HG02763 (cell line): ENCODE measurements at regions not wholly inside any gene's neighbourhood (a gene's known extent, or its start where the extent isn't known, plus 50 kb on each side); places are given as distances from the start of the nearest gene placed in this dataset.
"Not testable (repeated sequence)": the region's sequence is repeated elsewhere in the genome, so short reads cannot be mapped to it uniquely, and the experiment has no call there.

Source experiments
- ATAC-seq: cut with Tn5 transposase; IDR thresholded peaks from one replicate; pipeline ENCODE4 v1.9.1; 2021; ENCODE audit warnings: mild to moderate bottlenecking, moderate library complexity; ENCODE audit not compliant: unreplicated experiment

GRCh38 chr7:94303118-94303517 is 91.6 kb upstream of the COL1A2 start:
- no peak for ATAC-seq

DNA sequence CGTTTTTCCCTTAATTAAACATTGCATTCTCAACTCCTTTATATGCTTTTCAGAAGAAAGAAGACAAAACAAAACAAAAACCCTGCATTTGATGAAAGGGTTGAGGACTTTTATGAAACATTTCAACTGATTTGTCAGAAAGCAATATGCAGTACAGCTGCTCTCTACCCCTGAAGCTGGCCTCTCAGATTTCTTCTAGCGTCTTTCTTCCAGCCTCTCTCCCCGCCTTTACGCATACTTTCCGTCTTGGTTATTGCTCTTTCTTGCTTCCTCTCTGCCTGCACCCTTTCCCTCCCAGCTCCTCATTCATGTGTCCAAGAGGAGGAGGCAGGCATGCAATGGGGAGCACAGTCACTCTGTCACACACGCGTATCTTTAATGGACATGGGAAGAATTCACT is 91.0 kb upstream of the COL1A2 start:
- ATAC-seq, result no peak

- no peak for ATAC-seq
Measured at GRCh38 chr7:94304878-94305277, 89.8 kb upstream of the COL1A2 start.

- no peak for ATAC-seq
Measured at GRCh38 chr7:94305836-94306235, 88.9 kb upstream of the COL1A2 start.

- no peak for ATAC-seq
Measured at GRCh38 chr7:94307399-94308048, 87.2 kb upstream of the COL1A2 start.

- ATAC-seq, result no peak
Measured at GRCh38 chr7:94311515-94311914, 83.2 kb upstream of the COL1A2 start.

GRCh38 chr7:94313926-94314325 is 80.8 kb upstream of the COL1A2 start:
- no peak for ATAC-seq

- no peak for ATAC-seq
Measured at GRCh38 chr7:94314413-94315410, 80.0 kb upstream of the COL1A2 start.

DNA sequence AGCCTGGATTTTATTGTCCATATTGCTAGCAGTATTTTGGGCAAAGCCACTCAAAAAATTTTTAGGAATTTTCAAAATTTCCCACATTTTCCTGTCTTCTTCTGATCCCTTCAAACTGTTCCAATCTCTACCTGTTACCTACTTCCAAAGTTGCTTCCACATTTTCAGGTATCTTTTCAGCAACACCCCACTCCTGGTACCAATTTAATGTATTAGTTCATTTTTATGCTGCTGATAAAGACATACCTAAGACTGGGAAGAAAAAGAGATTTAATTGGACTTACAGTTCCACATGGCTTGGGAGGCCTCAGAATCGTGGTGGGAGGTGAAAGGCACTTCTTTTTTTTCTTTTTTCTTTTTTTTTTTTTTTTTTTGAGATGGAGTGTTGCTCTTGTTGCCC is 73.6 kb upstream of the COL1A2 start:
- not testable (repeated sequence) for ATAC-seq

DNA sequence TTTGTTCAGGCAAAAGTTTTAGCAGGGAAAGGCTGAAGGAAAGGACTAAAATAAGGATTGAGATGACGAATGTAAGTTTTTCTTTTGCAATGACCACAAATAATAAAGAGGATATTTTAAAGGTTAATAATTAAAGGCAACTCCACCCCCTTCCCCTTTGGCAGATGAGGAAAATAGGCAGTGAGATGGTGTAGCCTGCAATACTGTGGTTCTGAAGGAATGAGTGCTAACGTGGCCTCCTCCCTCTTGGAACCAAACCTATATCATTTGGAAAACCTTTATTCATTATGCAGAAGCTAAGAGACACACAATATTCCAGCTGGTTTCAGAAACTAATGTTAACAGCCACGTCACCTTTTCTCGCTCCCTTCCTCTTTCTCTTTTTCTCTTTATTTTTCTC is 70.9 kb upstream of the COL1A2 start:
- no peak for ATAC-seq

DNA sequence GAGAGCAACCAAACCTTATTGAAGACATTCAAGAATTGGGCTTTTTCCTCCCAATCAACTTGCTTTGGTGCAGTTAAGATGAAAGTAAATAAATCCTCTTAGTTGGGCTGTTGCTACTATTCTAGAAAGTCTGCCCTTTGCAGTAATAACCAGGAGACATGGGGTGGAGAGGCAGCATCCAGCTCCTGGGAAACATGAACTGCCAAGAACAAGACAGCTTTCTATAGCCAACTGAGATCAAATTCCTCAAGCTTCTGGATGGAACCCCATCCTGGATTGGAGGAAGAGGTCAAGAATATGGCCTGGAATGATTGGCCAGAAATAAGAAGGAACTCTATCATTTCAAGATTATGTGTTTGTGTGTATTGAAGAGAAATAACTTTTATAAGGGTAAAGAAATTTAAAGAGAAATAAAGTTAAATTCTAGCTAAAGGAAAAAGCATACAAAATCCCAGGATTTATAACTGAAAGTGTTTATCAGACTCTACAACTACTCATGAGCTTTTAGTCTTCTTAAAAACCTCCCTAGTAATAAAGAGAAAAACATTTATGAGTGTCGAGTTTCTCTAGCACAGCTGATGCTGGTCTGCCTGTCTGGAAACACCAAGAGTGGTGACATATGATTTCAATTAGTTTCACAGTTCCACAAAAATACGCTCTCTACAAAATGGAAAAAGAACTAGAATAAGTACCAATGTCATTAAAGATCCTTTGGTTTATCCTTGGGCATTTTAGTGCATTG is 70.1 kb upstream of the COL1A2 start:
- no peak for ATAC-seq

DNA sequence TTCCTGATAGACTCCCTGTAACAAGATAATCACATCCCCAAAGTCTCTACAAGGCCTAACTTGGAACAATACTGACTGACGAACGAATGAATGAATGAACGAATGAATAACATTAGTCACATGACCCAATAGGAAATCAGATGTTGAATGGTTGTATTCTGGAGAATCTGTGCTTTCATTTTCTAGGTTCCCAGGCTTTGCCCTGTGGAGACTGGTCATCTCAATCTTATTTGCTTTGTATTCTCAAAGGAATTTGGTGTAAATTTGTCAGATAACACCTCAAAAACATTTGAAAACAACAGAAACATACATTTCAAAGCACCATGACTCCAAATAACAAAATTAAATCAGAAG is 69.6 kb upstream of the COL1A2 start:
- ATAC-seq, result no peak

- ATAC-seq, result no peak
Measured at GRCh38 chr7:94330269-94331020, 64.2 kb upstream of the COL1A2 start.

GRCh38 chr7:94332571-94332970 is 62.1 kb upstream of the COL1A2 start:
- ATAC-seq, result no peak

GRCh38 chr7:94333810-94334209 is 60.9 kb upstream of the COL1A2 start:
- ATAC-seq, result no peak

GRCh38 chr7:94335586-94335985 is 59.1 kb upstream of the COL1A2 start:
- no peak for ATAC-seq

- no peak for ATAC-seq
Measured at GRCh38 chr7:94336009-94336408, 58.7 kb upstream of the COL1A2 start.

GRCh38 chr7:94338921-94339371 is 55.7 kb upstream of the COL1A2 start:
- ATAC-seq, result no peak

DNA sequence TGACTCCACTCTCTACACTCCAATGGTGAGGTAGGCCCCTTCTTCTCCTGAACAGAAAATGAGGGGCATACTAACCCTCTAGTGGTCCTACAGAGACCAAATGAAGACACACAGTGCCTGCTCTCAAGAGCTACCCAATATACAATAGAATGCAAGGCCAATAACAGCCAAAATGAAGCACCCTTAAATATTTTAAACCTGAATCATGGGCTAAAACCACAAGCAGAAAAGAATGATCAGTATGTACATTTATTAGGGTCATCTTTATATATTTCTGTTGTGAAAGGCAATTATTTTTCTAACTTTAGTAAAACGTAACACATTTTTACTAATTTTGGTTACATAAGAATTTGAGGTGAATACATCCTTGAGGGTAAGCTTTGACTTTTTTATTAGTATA is 49.9 kb upstream of the COL1A2 start:
- ATAC-seq, result no peak
